GM12874 (cell line): ENCODE measurements at regions not wholly inside any gene's neighbourhood (a gene's known extent, or its start where the extent isn't known, plus 50 kb on each side); places are given as distances from the start of the nearest gene placed in this dataset.

Source experiments
- CTCF ChIP-seq: IDR thresholded peaks from 2 replicates; pipeline ENCODE4 v1.5.1; 2011; ENCODE audit warnings: low read depth, mild to moderate bottlenecking, control low read depth, low read length, moderate library complexity; ENCODE audit not compliant: insufficient read depth

- no peak for TF ChIP-seq CTCF
These were observed 380.9 kb upstream of the NWD2 start for GRCh38 chr4:36863601-36864000.

GRCh38 chr4:36870121-36870520, 374.4 kb upstream of the NWD2 start:
- no peak for TF ChIP-seq CTCF

GRCh38 chr4:36872679-36873078, 371.9 kb upstream of the NWD2 start:
- TF ChIP-seq CTCF = no peak

GRCh38 chr4:36884151-36884550, 360.4 kb upstream of the NWD2 start:
- TF ChIP-seq CTCF = no peak

- TF ChIP-seq CTCF = no peak
These were observed 352.6 kb upstream of the NWD2 start for GRCh38 chr4:36891971-36892370.

GRCh38 chr4:36900446-36900987, 344.0 kb upstream of the NWD2 start:
- no peak for TF ChIP-seq CTCF

- TF ChIP-seq CTCF = no peak
These were observed 339.7 kb upstream of the NWD2 start for GRCh38 chr4:36904823-36905222.
